OCI-LY3 (cell line): ENCODE measurements at regions not wholly inside any gene's neighbourhood (a gene's known extent, or its start where the extent isn't known, plus 50 kb on each side); places are given as distances from the start of the nearest gene placed in this dataset.
"Not testable (repeated sequence)": the region's sequence is repeated elsewhere in the genome, so short reads cannot be mapped to it uniquely, and the experiment has no call there.

ENCODE experiments used
- H2AFZ ChIP-seq: fragments of 200-600, 300-600 bp; shearing (Covaris generic); 2 replicates; pipeline ENCODE4 v1.6.0; 2014; ENCODE audit warnings: antibody characterized with exemption, low read depth, low read length
- H3K27ac ChIP-seq: fragments of 200-600, 300-600 bp; sonication (generic); 2 replicates; pipeline ENCODE4 v1.5.1; 2014; ENCODE audit warnings: mild to moderate bottlenecking, low read length, moderate library complexity, mixed read lengths
- H3K27me3 ChIP-seq: fragments of 200-600, 300-600 bp; sonication (generic); 2 replicates; pipeline ENCODE4 v1.6.1; 2014; ENCODE audit warnings: low read depth, low read length, mixed read lengths
- H3K36me3 ChIP-seq: fragments of 200-600, 300-600 bp; sonication (generic); replicated peaks from 2 replicates; pipeline ENCODE3; 2014; ENCODE audit warnings: low read depth, low read length, mixed read lengths
- H3K4me1 ChIP-seq: fragments of 300-600, 200-600 bp; sonication (generic); 2 replicates; pipeline ENCODE4 v1.6.1; 2014; ENCODE audit warnings: low read length, mixed read lengths
- H3K4me2 ChIP-seq: fragments of 200-600, 300-600 bp; sonication (generic); 2 replicates; pipeline ENCODE4 v1.6.1; 2014; ENCODE audit warnings: low read length, mixed read lengths
- H3K4me3 ChIP-seq: fragments of 300-600, 200-600 bp; sonication (generic); 2 replicates; pipeline ENCODE4 v1.5.1; 2014; ENCODE audit warnings: antibody characterized with exemption, mild to moderate bottlenecking, low read length, moderate library complexity
- H3K79me2 ChIP-seq: fragments of 300-600, 200-600 bp; shearing (Covaris generic); 2 replicates; pipeline ENCODE4 v1.6.1; 2014; ENCODE audit warnings: mild to moderate bottlenecking, low read length, mixed read lengths
- H3K9ac ChIP-seq: fragments of 300-600, 200-600 bp; shearing (Covaris generic); 2 replicates; pipeline ENCODE4 v1.6.0; 2014; ENCODE audit warnings: mild to moderate bottlenecking, low read length, moderate library complexity
- H3K9me3 ChIP-seq: fragments of 200-600, 300-600 bp; shearing (Covaris generic); 2 replicates; pipeline ENCODE4 v1.6.1; 2014; ENCODE audit warnings: low read length, mixed read lengths; ENCODE audit not compliant: insufficient read depth
- H4K20me1 ChIP-seq: fragments of 200-600, 300-600 bp; sonication (generic); 2 replicates; pipeline ENCODE4 v1.6.1; 2016; ENCODE audit warnings: low read length, mixed read lengths; ENCODE audit not compliant: insufficient read depth
- CTCF ChIP-seq: fragments of 200-600, 300-600 bp; sonication (generic); IDR thresholded peaks from 2 replicates; pipeline ENCODE4 v1.5.1; 2014; ENCODE audit warnings: antibody characterized with exemption, low read length, low read depth
- EZH2phosphoT487 ChIP-seq: fragments of 200-600 bp; shearing (Covaris generic); IDR thresholded peaks from 2 replicates; pipeline ENCODE4 v1.6.1; 2018; ENCODE audit warnings: antibody characterized with exemption, mixed run types, low read depth

GRCh38 chrY:7588176-7588575 is 676.6 kb upstream of the AMELY start:
- H3K4me3 ChIP-seq, H2AFZ ChIP-seq, H3K79me2 ChIP-seq, H3K9me3 ChIP-seq, H3K36me3 ChIP-seq, H3K4me1 ChIP-seq, H4K20me1 ChIP-seq, H3K27me3 ChIP-seq, H3K4me2 ChIP-seq, H3K9ac ChIP-seq, H3K27ac ChIP-seq: not testable (repeated sequence)

- Histone ChIP-seq H3K9me3 (no peaks in the 10 kb centered on the region), H3K9ac (no peak overlapping the region), H3K27me3 (no peaks in the 10 kb centered on the region), H3K4me2 (no peak overlapping the region), H3K4me1 (no peaks in the 10 kb centered on the region), H3K4me3 (no peak overlapping the region), H2AFZ (no peak overlapping the region), H4K20me1 (no peaks in the 10 kb centered on the region), H3K79me2 (no peaks in the 10 kb centered on the region), H3K27ac (no peak overlapping the region), H3K36me3 (no peaks in the 10 kb centered on the region)
- no peak for TF ChIP-seq CTCF
- no peak for TF ChIP-seq EZH2phosphoT487
Measured at GRCh38 chrY:7562541-7562940, 651.0 kb upstream of the AMELY start.

GRCh38 chrY:7557675-7558074 is 646.1 kb upstream of the AMELY start:
- no peak overlapping the region for H3K27ac ChIP-seq
- TF ChIP-seq EZH2phosphoT487 (no peak), CTCF (peak; percentile 37)
- H3K4me1 ChIP-seq, result no peaks in the 10 kb centered on the region
- no peak overlapping the region for H2AFZ ChIP-seq
- H3K79me2 ChIP-seq, result no peaks in the 10 kb centered on the region
- no peak overlapping the region for H3K9ac ChIP-seq
- H3K36me3 ChIP-seq, result no peaks in the 10 kb centered on the region
- H3K4me3 ChIP-seq, result no peak overlapping the region
- no peak overlapping the region; the same call in 1 of the 2 replicates for H3K4me2 ChIP-seq
- H3K27me3 ChIP-seq, result no peaks in the 10 kb centered on the region
- H3K9me3 ChIP-seq, result no peaks in the 10 kb centered on the region
- no peaks in the 10 kb centered on the region for H4K20me1 ChIP-seq

- no peaks in the 10 kb centered on the region for H3K36me3 ChIP-seq
- H3K27ac ChIP-seq, result no peak overlapping the region
- no peak overlapping the region for H3K4me2 ChIP-seq
- no peak overlapping the region for H2AFZ ChIP-seq
- H3K27me3 ChIP-seq, result no peaks in the 10 kb centered on the region
- no peaks in the 10 kb centered on the region for H3K79me2 ChIP-seq
- H3K4me1 ChIP-seq, result no peaks in the 10 kb centered on the region
- no peak overlapping the region for H3K9ac ChIP-seq
- H3K4me3 ChIP-seq, result no peak overlapping the region
- no peaks in the 10 kb centered on the region for H4K20me1 ChIP-seq
- no peaks in the 10 kb centered on the region for H3K9me3 ChIP-seq
- TF ChIP-seq EZH2phosphoT487 (no peak), CTCF (no peak)
Measured at GRCh38 chrY:7555006-7555405, 643.5 kb upstream of the AMELY start.

GRCh38 chrY:7545060-7545459 is 633.5 kb upstream of the AMELY start:
- no peak for TF ChIP-seq EZH2phosphoT487
- TF ChIP-seq CTCF, result no peak
- no peaks in the 10 kb centered on the region for H3K9me3 ChIP-seq
- H3K4me1 ChIP-seq, result no peaks in the 10 kb centered on the region
- H3K79me2 ChIP-seq, result no peaks in the 10 kb centered on the region
- H3K4me2 ChIP-seq, result no peak overlapping the region
- no peaks in the 10 kb centered on the region for H3K27me3 ChIP-seq
- no peaks in the 10 kb centered on the region for H3K36me3 ChIP-seq
- no peak overlapping the region for H3K4me3 ChIP-seq
- H3K27ac ChIP-seq, result no peak overlapping the region
- H2AFZ ChIP-seq, result no peak overlapping the region
- no peak overlapping the region for H3K9ac ChIP-seq
- no peaks in the 10 kb centered on the region for H4K20me1 ChIP-seq
